Transverse colon (tissue), 4 donors: ENCODE measurements at regions not wholly inside any gene's neighbourhood (a gene's known extent, or its start where the extent isn't known, plus 50 kb on each side); places are given as distances from the start of the nearest gene placed in this dataset.

ENCODE experiments used
- DNase-seq: peaks from one replicate; pipeline ENCODE4 v3.0.0-alpha.2; 2019
- H3K27ac ChIP-seq, 4 donors: fragments of 200-600 bp; sonication (generic); 2 replicates each; pipeline ENCODE4 v1.5.1; 2016 to 2018; ENCODE audit warnings: inconsistent platforms in 4 of 4
- H3K27me3 ChIP-seq: fragments of 200-600 bp; sonication (generic); 2 replicates; pipeline ENCODE4 v1.5.1; 2017; ENCODE audit warnings: inconsistent platforms
- H3K36me3 ChIP-seq, 4 donors: fragments of 200-600 bp; sonication (generic); 2 replicates each; pipeline ENCODE4 v1.5.1; 2017 to 2019; ENCODE audit warnings: inconsistent platforms in 4 of 4
- H3K4me1 ChIP-seq, 4 donors: fragments of 200-600 bp; sonication (generic); 2 replicates each; pipeline ENCODE4 v1.5.1; 2017 to 2020; ENCODE audit warnings: inconsistent platforms in 4 of 4
- H3K4me3 ChIP-seq, 4 donors: fragments of 200-600 bp; sonication (generic); 1 replicate in 1 of 4; 2 replicates in 3 of 4; pipeline versions ENCODE4 v1.5.1 to v1.6.1; 2017 to 2019; ENCODE audit warnings: inconsistent platforms in 4 of 4
- H3K9me3 ChIP-seq, 2 donors: fragments of 200-600 bp; sonication (generic); 2 replicates each; pipeline ENCODE4 v1.5.1; 2017 to 2019; ENCODE audit warnings: inconsistent platforms in 2 of 2
- CTCF ChIP-seq, 5 experiments: fragments of 200-600 bp in 3 of 5; fragments of 450-650 bp in 2 of 5; sonication (generic) in 3 of 5; IDR thresholded peaks; 1 replicate in 2 of 5; 2 replicates in 3 of 5; pipeline ENCODE4 v1.5.1; 2016 to 2017; ENCODE audit warnings: antibody characterized with exemption in 5 of 5, inconsistent platforms in 3 of 5, mild to moderate bottlenecking in 2 of 5, moderate library complexity in 1 of 5
- EP300 ChIP-seq: sonication (generic); formaldehyde crosslinking; IDR thresholded peaks from one replicate; pipeline ENCODE4 v1.6.1; 2017; ENCODE audit warnings: antibody characterized with exemption, low read depth
- POLR2A ChIP-seq: fragments of 450-650 bp; IDR thresholded peaks from one replicate; pipeline ENCODE4 v1.6.1; 2016; ENCODE audit warnings: antibody characterized with exemption, mild to moderate bottlenecking, moderate library complexity
- POLR2AphosphoS5 ChIP-seq, 3 donors: sonication (generic); formaldehyde crosslinking; IDR thresholded peaks; one replicate each; pipeline ENCODE4 v1.6.1; 2016; ENCODE audit warnings: antibody characterized with exemption in 3 of 3
- WGBS, 2 donors: methylation state at CpG; one replicate each; pipeline ENCODE4 v1.1.5; 2018; ENCODE audit warnings: low coverage in 1 of 2; 5-methylcytosine and 5-hydroxymethylcytosine counted together
- in situ Hi-C, 4 donors: fragments of 200-750 bp; cut with MboI; loops; one replicate each; pipeline versions ENCODE4 v1.15.0 to v1.15.1; 2017; ENCODE audit warnings: low sequenced_read_pairs in 3 of 4, low pct_ligation_motif_present in 1 of 4, low pct_unique_long_range_greater_than_20kb in 1 of 4
- intact Hi-C: fragments of 100-400 bp; cut with DNase I; formaldehyde crosslinking; loops from one replicate; pipeline ENCODE4 v1.15.1; 2023; ENCODE audit warnings: low total_unique reads

GRCh38 chr13:34412817-34413375 lies 529.2 kb upstream of the NBEA start:
- in situ Hi-C loops (no loop called here), intact Hi-C loops (no loop called here)
- no peak for DNase-seq
- no peaks in the 10 kb centered on the region for H3K4me1 ChIP-seq
- no peak overlapping the region for H3K4me3 ChIP-seq
- no peaks in the 10 kb centered on the region for H3K36me3 ChIP-seq
- H3K9me3 ChIP-seq = no peaks in the 10 kb centered on the region
- H3K27me3 ChIP-seq = no peaks in the 10 kb centered on the region
- no peak overlapping the region for H3K27ac ChIP-seq
- WGBS, 2 donors = 83% methylated on average over 1 to 2 of the region's 2 CpGs
- TF ChIP-seq POLR2A (no peak), EP300 (no peak), CTCF (IDR thresholded peaks at IDR 0.05) (no peak), POLR2AphosphoS5 (IDR thresholded peaks at IDR 0.05) (no peak)

DNA sequence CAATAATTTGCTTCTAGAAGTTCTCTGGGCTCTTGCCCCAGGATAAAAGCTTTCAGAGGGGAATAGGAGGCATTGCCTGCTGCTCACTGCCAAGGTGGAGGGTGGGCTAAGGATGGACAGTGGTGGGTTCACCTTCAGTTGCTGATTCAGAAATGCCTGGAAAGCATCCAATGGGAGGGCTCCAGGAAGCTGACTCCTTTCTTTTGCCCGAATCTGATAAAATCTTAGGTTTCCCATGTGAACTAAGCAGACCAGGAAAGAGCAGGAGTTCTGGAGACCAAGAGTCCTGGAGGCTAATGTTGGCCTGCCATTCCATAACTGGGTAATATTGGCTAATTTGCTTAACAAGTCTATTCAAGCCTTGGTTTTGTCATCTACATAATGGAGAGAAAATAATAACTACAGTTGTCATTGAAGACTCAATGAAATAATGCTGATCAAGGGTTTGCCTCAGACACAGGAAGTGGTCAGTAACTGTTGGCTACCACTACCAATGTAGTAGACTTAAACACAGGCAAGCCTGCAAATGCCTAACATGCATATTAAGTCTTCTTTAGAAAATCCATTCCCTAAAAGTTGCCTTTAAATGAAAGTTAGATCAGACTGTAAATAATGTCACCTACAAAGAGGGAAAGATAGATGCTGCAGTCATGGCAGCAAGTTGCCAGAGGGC lies 528.4 kb upstream of the NBEA start:
- TF ChIP-seq EP300 (no peak), POLR2AphosphoS5 (IDR thresholded peaks at IDR 0.05) (no peak), CTCF (IDR thresholded peaks at IDR 0.05) (no peak), POLR2A (no peak)
- intact Hi-C loops (no loop called here), in situ Hi-C loops (no loop called here)
- no peaks in the 10 kb centered on the region for H3K36me3 ChIP-seq
- H3K9me3 ChIP-seq = no peaks in the 10 kb centered on the region
- no peaks in the 10 kb centered on the region for H3K4me1 ChIP-seq
- DNase-seq = no peak
- WGBS, 2 donors = 76% methylated on average over 1 of the region's 1 CpG; no CpG with 5 or more reads in 1 of the 2 donors
- H3K27me3 ChIP-seq = no peaks in the 10 kb centered on the region
- no peak overlapping the region for H3K4me3 ChIP-seq
- H3K27ac ChIP-seq = no peak overlapping the region

DNA sequence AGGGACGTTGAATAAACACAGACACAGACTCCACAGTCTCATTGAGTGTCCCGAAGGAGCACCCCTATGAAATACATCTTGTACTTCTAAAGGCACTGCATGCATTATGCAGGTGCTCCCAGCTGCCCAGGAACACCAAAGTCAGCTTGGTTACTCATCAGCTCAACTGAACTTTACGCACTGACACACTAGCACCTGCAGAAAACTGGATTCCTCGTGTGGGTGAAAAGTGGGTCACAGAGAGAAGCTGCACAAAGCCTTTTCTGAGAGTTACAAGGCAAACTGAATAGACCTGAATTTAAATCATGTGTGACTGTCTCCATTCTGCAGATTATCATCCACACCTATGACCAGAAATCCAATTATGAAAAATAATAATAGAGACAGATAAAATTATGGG lies 527.5 kb upstream of the NBEA start:
- Histone ChIP-seq H3K4me3 (no peak overlapping the region), H3K36me3 (no peaks in the 10 kb centered on the region), H3K27me3 (no peaks in the 10 kb centered on the region), H3K9me3 (no peaks in the 10 kb centered on the region), H3K4me1 (no peaks in the 10 kb centered on the region), H3K27ac (no peak overlapping the region)
- TF ChIP-seq POLR2A (no peak), CTCF (IDR thresholded peaks at IDR 0.05) (no peak), POLR2AphosphoS5 (IDR thresholded peaks at IDR 0.05) (no peak), EP300 (no peak)
- intact Hi-C loops (no loop called here), in situ Hi-C loops (no loop called here)
- 57 to 78% methylated on average over 1 to 4 of the region's 4 CpGs for WGBS, 2 donors
- no peak for DNase-seq

- H3K27me3 ChIP-seq = no peaks in the 10 kb centered on the region
- no peaks in the 10 kb centered on the region for H3K36me3 ChIP-seq
- H3K4me1 ChIP-seq = no peaks in the 10 kb centered on the region
- H3K9me3 ChIP-seq = no peaks in the 10 kb centered on the region
- H3K4me3 ChIP-seq = no peak overlapping the region
- intact Hi-C loops (no loop called here), in situ Hi-C loops (no loop called here)
- TF ChIP-seq POLR2A (no peak), CTCF (IDR thresholded peaks at IDR 0.05) (no peak), EP300 (no peak), POLR2AphosphoS5 (IDR thresholded peaks at IDR 0.05) (no peak)
- 66% methylated on average over 5 of the region's 5 CpGs; no CpG with 5 or more reads in 1 of the 2 donors for WGBS, 2 donors
- no peak overlapping the region for H3K27ac ChIP-seq
- peak; percentile 13 for DNase-seq
Observed at GRCh38 chr13:34416971-34417380, 525.1 kb upstream of the NBEA start.
